ENCODE measurements at regions not wholly inside any gene's neighbourhood (a gene's known extent, or its start where the extent isn't known, plus 50 kb on each side); places are given as distances from the start of the nearest gene placed in this dataset.

- no peak overlapping the region for H3K27ac ChIP-seq
- H3K27me3 ChIP-seq (replicated peaks; ENCODE audit: insufficient read depth), result no peaks in the 10 kb centered on the region
- H3K36me3 ChIP-seq, result no peaks in the 10 kb centered on the region
- intact Hi-C loops (cut with DNase I), result no loop called here
- no peaks in the 10 kb centered on the region for H3K4me1 ChIP-seq (replicated peaks)
- no peak for DNase-seq (ENCODE audit: low spot score)
- no peak overlapping the region for H3K4me3 ChIP-seq
- H3K9me3 ChIP-seq, result no peaks in the 10 kb centered on the region
- TF ChIP-seq CTCF (IDR thresholded peaks at IDR 0.05), result no peak
- no peak for TF ChIP-seq POLR2A (IDR thresholded peaks at IDR 0.05)
- TF ChIP-seq POLR2AphosphoS5 (IDR thresholded peaks at IDR 0.05), result no peak
- 73% methylated on average over 1 of the region's 1 CpG for WGBS
Observed at GRCh38 chr7:41581041-41581440, 121.8 kb downstream of the INHBA start.

GRCh38 chr7:41579961-41580935 lies 122.6 kb downstream of the INHBA start:
- Histone ChIP-seq H3K4me3 (no peak overlapping the region), H3K4me1 (replicated peaks) (no peaks in the 10 kb centered on the region), H3K27ac (no peak overlapping the region), H3K36me3 (no peaks in the 10 kb centered on the region), H3K9me3 (no peaks in the 10 kb centered on the region), H3K27me3 (replicated peaks; ENCODE audit: insufficient read depth) (no peaks in the 10 kb centered on the region)
- WGBS, result 68% methylated on average over 3 of the region's 3 CpGs
- no peak for TF ChIP-seq POLR2A (IDR thresholded peaks at IDR 0.05)
- no peak for TF ChIP-seq POLR2AphosphoS5 (IDR thresholded peaks at IDR 0.05)
- no peak for TF ChIP-seq CTCF (IDR thresholded peaks at IDR 0.05)
- intact Hi-C loops (cut with DNase I), result no loop called here
- DNase-seq (ENCODE audit: low spot score), result no peak

- WGBS, result 93% methylated on average over 1 of the region's 1 CpG
Observed at GRCh38 chr7:41578700-41579099, 124.2 kb downstream of the INHBA start.

GRCh38 chr7:41576166-41576565 lies 126.7 kb downstream of the INHBA start:
- DNase-seq (ENCODE audit: low spot score), result no peak
- 95% methylated on average over 3 of the region's 3 CpGs for WGBS
- Histone ChIP-seq H3K4me1 (replicated peaks) (no peaks in the 10 kb centered on the region), H3K4me3 (no peak overlapping the region), H3K27ac (no peak overlapping the region), H3K27me3 (replicated peaks; ENCODE audit: insufficient read depth) (no peaks in the 10 kb centered on the region), H3K36me3 (no peaks in the 10 kb centered on the region), H3K9me3 (no peaks in the 10 kb centered on the region)
- intact Hi-C loops (cut with DNase I), result no loop called here
- no peak for TF ChIP-seq POLR2A (IDR thresholded peaks at IDR 0.05)
- TF ChIP-seq CTCF (IDR thresholded peaks at IDR 0.05), result no peak

More at GRCh38 chr7:41578700-41579099, 124.2 kb downstream of the INHBA start:
- no peaks in the 10 kb centered on the region for H3K27me3 ChIP-seq (replicated peaks; ENCODE audit: insufficient read depth)
- DNase-seq (ENCODE audit: low spot score), result no peak
- no peaks in the 10 kb centered on the region for H3K36me3 ChIP-seq
- TF ChIP-seq CTCF (IDR thresholded peaks at IDR 0.05) (no peak), POLR2AphosphoS5 (IDR thresholded peaks at IDR 0.05) (no peak), POLR2A (IDR thresholded peaks at IDR 0.05) (no peak)
- H3K4me1 ChIP-seq (replicated peaks), result no peaks in the 10 kb centered on the region
- no peak overlapping the region for H3K27ac ChIP-seq
- intact Hi-C loops (cut with DNase I), result no loop called here
- H3K9me3 ChIP-seq, result no peaks in the 10 kb centered on the region
- no peak overlapping the region for H3K4me3 ChIP-seq

- Histone ChIP-seq H3K27ac (no peak overlapping the region), H3K9me3 (no peaks in the 10 kb centered on the region), H3K27me3 (replicated peaks; ENCODE audit: insufficient read depth) (no peaks in the 10 kb centered on the region), H3K4me1 (replicated peaks) (no peaks in the 10 kb centered on the region), H3K36me3 (no peaks in the 10 kb centered on the region), H3K4me3 (no peak overlapping the region)
- TF ChIP-seq CTCF (IDR thresholded peaks at IDR 0.05), result no peak
- no peak for TF ChIP-seq POLR2A (IDR thresholded peaks at IDR 0.05)
- no peak for TF ChIP-seq POLR2AphosphoS5 (IDR thresholded peaks at IDR 0.05)
- no peak for DNase-seq (ENCODE audit: low spot score)
- intact Hi-C loops (cut with DNase I), result no loop called here
Observed at GRCh38 chr7:41574377-41574776, 128.5 kb downstream of the INHBA start.
